IPS-20b (cell line): ENCODE measurements at regions not wholly inside any gene's neighbourhood (a gene's known extent, or its start where the extent isn't known, plus 50 kb on each side); places are given as distances from the start of the nearest gene placed in this dataset.
"Not testable (repeated sequence)": the region's sequence is repeated elsewhere in the genome, so short reads cannot be mapped to it uniquely, and the experiment has no call there.

Source experiments
- H3K27ac ChIP-seq: one replicate; pipeline ENCODE4 v1.5.1; 2013; ENCODE audit warnings: low read length
- H3K27me3 ChIP-seq: 2 replicates; pipeline ENCODE4 v1.6.1; 2013; ENCODE audit warnings: mild to moderate bottlenecking, low read length, inconsistent platforms; ENCODE audit not compliant: insufficient read depth
- H3K36me3 ChIP-seq: 2 replicates; pipeline ENCODE4 v1.6.1; 2013; ENCODE audit warnings: low read depth, mild to moderate bottlenecking, inconsistent platforms, low read length, moderate library complexity; ENCODE audit not compliant: insufficient read depth
- H3K4me1 ChIP-seq: 2 replicates; pipeline ENCODE4 v1.6.1; 2013; ENCODE audit warnings: mild to moderate bottlenecking, control low read depth, inconsistent platforms, low read length, moderate library complexity; ENCODE audit not compliant: insufficient read depth
- H3K4me3 ChIP-seq: 2 replicates; pipeline ENCODE4 v1.5.1; 2013; ENCODE audit warnings: mild to moderate bottlenecking, low read length, inconsistent platforms
- H3K9ac ChIP-seq: 2 replicates; pipeline ENCODE4 v1.6.1; 2013; ENCODE audit warnings: low read depth, mild to moderate bottlenecking, inconsistent platforms, low read length, moderate library complexity
- H3K9me3 ChIP-seq: 2 replicates; pipeline ENCODE4 v1.6.1; 2013; ENCODE audit warnings: mild to moderate bottlenecking, low read depth, low read length, inconsistent platforms; ENCODE audit not compliant: insufficient read depth

- H3K27ac ChIP-seq, result no peak overlapping the region
- no peaks in the 10 kb centered on the region for H3K36me3 ChIP-seq
- no peaks in the 10 kb centered on the region for H3K27me3 ChIP-seq
- H3K4me3 ChIP-seq, result no peak overlapping the region
- no peaks in the 10 kb centered on the region for H3K9me3 ChIP-seq
- H3K9ac ChIP-seq, result no peak overlapping the region
- peaks cover 4% of the 10 kb centered on the region; the same call in 1 of the 2 replicates for H3K4me1 ChIP-seq
These were observed 336.6 kb downstream of the PAX3 start for GRCh38 chr2:221962186-221962585.

DNA sequence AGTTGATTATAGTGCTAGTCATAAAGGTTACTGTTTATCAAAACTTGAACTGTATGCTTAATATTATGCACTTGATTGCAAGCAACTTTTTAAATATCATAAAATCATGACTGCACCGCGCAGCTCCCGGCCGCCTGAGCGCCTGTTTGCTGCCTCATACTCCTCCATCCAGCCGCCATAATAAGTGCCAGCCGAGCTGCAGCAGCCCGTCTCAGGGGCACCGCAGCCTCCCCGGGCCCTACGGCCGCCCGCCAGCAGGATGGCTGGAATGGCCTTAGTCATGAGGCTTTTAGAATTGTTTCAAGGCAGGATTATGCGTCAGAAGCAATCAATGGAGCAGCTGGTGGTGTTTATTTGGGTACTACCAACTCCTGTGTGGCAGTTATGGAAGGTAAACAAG is 337.2 kb downstream of the PAX3 start:
- Histone ChIP-seq H3K4me1 (peaks cover 4% of the 10 kb centered on the region; the same call in 1 of the 2 replicates), H3K9me3 (no peaks in the 10 kb centered on the region), H3K27me3 (no peaks in the 10 kb centered on the region), H3K36me3 (no peaks in the 10 kb centered on the region), H3K9ac (no peak overlapping the region), H3K4me3 (no peak overlapping the region), H3K27ac (no peak overlapping the region)

DNA sequence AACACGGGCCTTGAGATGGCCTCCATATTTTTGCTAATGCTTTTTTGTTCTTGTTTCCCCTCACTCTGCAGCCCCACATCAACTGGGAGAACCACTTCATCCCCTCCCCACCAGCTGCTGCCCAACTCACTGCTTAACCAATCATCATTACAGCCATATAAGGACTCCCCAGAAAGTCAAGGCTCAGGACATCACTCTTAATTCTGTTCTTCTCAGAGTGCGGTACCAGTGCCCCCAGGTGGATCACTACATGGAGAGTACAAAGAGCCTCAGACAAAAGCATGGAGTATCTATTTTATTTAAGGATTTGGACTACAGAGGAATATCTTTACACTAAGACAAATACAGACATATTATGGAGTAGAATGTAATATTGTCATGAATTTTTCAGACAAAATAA is 340.6 kb downstream of the PAX3 start:
- H3K4me1 ChIP-seq, result no peaks in the 10 kb centered on the region
- H3K36me3 ChIP-seq, result no peaks in the 10 kb centered on the region
- H3K27me3 ChIP-seq, result no peaks in the 10 kb centered on the region
- H3K9me3 ChIP-seq, result no peaks in the 10 kb centered on the region
- no peak overlapping the region for H3K4me3 ChIP-seq
- no peak overlapping the region for H3K9ac ChIP-seq
- no peak overlapping the region for H3K27ac ChIP-seq

GRCh38 chr2:221948076-221948475 is 350.7 kb downstream of the PAX3 start:
- Histone ChIP-seq H3K4me1 (no peaks in the 10 kb centered on the region), H3K9me3 (no peaks in the 10 kb centered on the region), H3K4me3 (no peak overlapping the region), H3K27me3 (no peaks in the 10 kb centered on the region), H3K36me3 (no peaks in the 10 kb centered on the region), H3K9ac (no peak overlapping the region), H3K27ac (no peak overlapping the region)

DNA sequence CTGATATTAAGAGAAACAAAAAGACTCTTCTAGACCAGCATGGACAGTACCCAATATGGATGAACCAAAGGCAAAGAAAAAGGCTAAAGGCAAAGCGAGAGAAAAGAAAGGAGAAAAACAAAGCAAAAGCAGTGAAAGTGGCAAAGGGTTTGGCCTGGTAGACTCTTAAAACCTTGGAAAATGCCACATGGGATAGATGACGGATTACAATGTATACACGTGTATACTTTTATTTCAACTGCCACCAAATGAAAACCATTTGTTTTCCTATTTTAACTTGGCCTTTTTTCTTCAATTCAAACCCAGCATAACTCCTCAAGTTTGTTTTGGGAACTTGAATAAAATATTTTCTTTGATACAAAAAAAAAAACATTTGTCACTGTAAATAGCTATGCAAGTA is 354.3 kb downstream of the PAX3 start:
- not testable (repeated sequence) for H3K27me3 ChIP-seq, H3K36me3 ChIP-seq, H3K9me3 ChIP-seq, H3K4me1 ChIP-seq, H3K27ac ChIP-seq, H3K4me3 ChIP-seq, H3K9ac ChIP-seq

DNA sequence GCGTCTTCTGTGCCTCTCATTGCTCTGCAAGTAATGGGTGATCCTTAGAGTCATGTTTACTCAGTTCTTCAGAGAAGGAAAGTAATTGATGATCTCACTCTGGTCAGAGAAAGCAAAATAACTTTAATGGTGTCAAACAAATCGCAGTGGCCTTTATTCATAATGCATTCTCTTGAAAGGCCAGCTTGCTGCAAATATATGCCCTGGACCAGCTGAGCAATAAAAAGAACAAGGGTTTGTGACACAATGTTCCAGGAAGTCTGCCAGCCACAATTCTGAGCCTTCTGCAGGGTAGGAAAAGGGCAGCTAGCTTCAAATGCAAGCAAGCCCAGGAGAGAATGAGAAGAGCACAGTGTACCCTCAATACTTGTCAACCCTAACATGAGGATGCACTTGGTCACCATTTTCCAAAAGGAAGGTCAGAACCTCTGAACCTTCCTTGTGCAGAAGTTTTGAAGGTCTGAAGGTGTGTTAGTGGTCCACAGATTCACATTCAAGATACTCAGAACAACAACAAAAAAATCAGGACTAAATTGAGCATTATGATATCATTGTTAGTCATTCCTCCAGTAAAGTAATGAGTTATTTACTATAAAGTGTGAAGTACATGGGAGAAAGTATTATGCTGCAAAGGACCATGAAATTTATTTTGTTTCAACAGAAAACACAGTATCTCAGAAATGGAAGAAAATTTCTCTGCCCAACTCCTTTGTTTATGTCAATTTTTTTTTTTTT is 355.6 kb downstream of the PAX3 start:
- H3K4me3 ChIP-seq, result no peak overlapping the region
- H3K4me1 ChIP-seq, result no peaks in the 10 kb centered on the region
- H3K9ac ChIP-seq, result no peak overlapping the region
- no peaks in the 10 kb centered on the region for H3K27me3 ChIP-seq
- no peaks in the 10 kb centered on the region for H3K36me3 ChIP-seq
- no peaks in the 10 kb centered on the region for H3K9me3 ChIP-seq
- no peak overlapping the region for H3K27ac ChIP-seq

- H3K4me1 ChIP-seq, result no peaks in the 10 kb centered on the region
- no peaks in the 10 kb centered on the region for H3K36me3 ChIP-seq
- no peak overlapping the region for H3K27ac ChIP-seq
- no peak overlapping the region for H3K4me3 ChIP-seq
- H3K27me3 ChIP-seq, result no peaks in the 10 kb centered on the region
- no peaks in the 10 kb centered on the region for H3K9me3 ChIP-seq
- no peak overlapping the region for H3K9ac ChIP-seq
These were observed 359.3 kb upstream of the EPHA4 start for GRCh38 chr2:221931251-221931991.

GRCh38 chr2:221929259-221929658 is 357.2 kb upstream of the EPHA4 start:
- Histone ChIP-seq H3K36me3 (no peaks in the 10 kb centered on the region), H3K27ac (no peak overlapping the region), H3K27me3 (no peaks in the 10 kb centered on the region), H3K4me3 (no peak overlapping the region), H3K4me1 (no peaks in the 10 kb centered on the region), H3K9me3 (no peaks in the 10 kb centered on the region), H3K9ac (no peak overlapping the region)

DNA sequence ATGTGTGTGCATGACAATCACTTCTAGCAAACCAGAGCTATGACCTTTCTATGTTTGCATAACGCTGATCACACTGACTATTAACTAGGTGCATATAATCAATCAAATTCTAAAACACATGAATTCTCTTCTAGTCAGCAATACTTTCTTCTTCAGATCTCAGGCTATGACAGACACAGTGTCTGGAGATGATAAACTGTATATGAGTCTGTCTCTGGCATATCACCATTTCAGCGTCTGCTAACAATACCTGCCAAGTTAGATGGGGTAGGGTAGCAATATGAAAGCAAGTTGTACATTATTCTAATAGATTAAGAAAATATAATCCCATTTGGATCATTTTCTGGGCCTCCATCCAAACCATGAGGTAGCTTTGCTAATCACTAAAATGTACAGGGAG is 354.2 kb upstream of the EPHA4 start:
- H3K9me3 ChIP-seq, result no peaks in the 10 kb centered on the region
- H3K4me1 ChIP-seq, result no peaks in the 10 kb centered on the region
- H3K4me3 ChIP-seq, result no peak overlapping the region
- no peak overlapping the region for H3K9ac ChIP-seq
- no peaks in the 10 kb centered on the region for H3K27me3 ChIP-seq
- no peaks in the 10 kb centered on the region for H3K36me3 ChIP-seq
- H3K27ac ChIP-seq, result no peak overlapping the region

DNA sequence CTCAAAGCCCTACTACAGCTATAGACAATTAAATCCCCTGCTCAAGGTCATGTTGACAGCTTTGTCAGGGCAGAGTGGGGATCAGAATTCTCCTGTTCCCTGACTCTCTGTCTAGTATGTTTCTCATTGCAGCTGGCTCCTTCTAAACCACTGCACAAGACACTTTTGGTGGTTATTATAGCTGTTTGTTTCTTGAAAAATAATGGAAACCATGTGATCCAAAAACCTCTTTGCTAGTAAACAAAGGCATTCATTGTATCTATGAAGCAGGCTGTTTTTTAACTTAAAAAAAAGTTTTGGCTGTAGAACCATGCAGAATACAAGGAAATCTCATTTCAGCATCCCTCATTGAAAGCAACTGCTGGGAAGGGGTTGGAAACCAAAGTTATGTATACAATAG is 352.5 kb upstream of the EPHA4 start:
- H3K9me3 ChIP-seq, result no peaks in the 10 kb centered on the region
- no peaks in the 10 kb centered on the region for H3K4me1 ChIP-seq
- H3K36me3 ChIP-seq, result no peaks in the 10 kb centered on the region
- no peak overlapping the region for H3K9ac ChIP-seq
- no peak overlapping the region for H3K4me3 ChIP-seq
- H3K27ac ChIP-seq, result no peak overlapping the region
- no peaks in the 10 kb centered on the region for H3K27me3 ChIP-seq

- Histone ChIP-seq H3K36me3 (no peaks in the 10 kb centered on the region), H3K9me3 (no peaks in the 10 kb centered on the region), H3K4me1 (peaks cover 20% of the 10 kb centered on the region; the same call in 1 of the 2 replicates), H3K4me3 (no peak overlapping the region), H3K27ac (no peak overlapping the region), H3K27me3 (no peaks in the 10 kb centered on the region), H3K9ac (no peak overlapping the region)
These were observed 343.8 kb upstream of the EPHA4 start for GRCh38 chr2:221915926-221916325.

GRCh38 chr2:221914334-221914880 is 342.3 kb upstream of the EPHA4 start:
- H3K9me3 ChIP-seq, result no peaks in the 10 kb centered on the region
- no peak overlapping the region for H3K4me3 ChIP-seq
- H3K36me3 ChIP-seq, result no peaks in the 10 kb centered on the region
- H3K4me1 ChIP-seq, result peaks cover 20% of the 10 kb centered on the region; the same call in 1 of the 2 replicates
- H3K27me3 ChIP-seq, result no peaks in the 10 kb centered on the region
- H3K27ac ChIP-seq, result no peak overlapping the region
- H3K9ac ChIP-seq, result no peak overlapping the region
